Endothelial cell of umbilical vein (primary cell): ENCODE measurements at regions not wholly inside any gene's neighbourhood (a gene's known extent, or its start where the extent isn't known, plus 50 kb on each side); places are given as distances from the start of the nearest gene placed in this dataset.

Experiments used
- BruUV-seq: library from RNA; stranded (reverse); fragments of 400-500 nt; replicated peaks from 2 replicates; lab custom pipeline; 2021; lab: Mats Ljungman, UMichigan
- CTCF ChIA-PET: fragments of 300-600, 350-600 bp; sonication (Branson Sonifier 250); formaldehyde crosslinking; loops from one replicate; lab custom pipeline; 2021; ENCODE audit warnings: antibody characterized with exemption, inconsistent platforms; lab: Charles Lee
- POLR2A ChIA-PET: fragments of 300-600, 350-600 bp; sonication (Branson Sonifier 250); formaldehyde crosslinking; loops from one replicate; lab custom pipeline; 2021; ENCODE audit warnings: antibody characterized with exemption, inconsistent platforms; lab: Charles Lee
- DNase-seq: peaks from one replicate; pipeline ENCODE4 v3.0.0-alpha.2; 2011; ENCODE audit warnings: low read depth, low spot score
- FAIRE-seq: peaks from 2 replicates; lab custom pipeline; 2011; peaks lifted over from hg19 to GRCh38; lab: Jason Lieb, UNC
- H2AFZ ChIP-seq: 2 replicates; pipeline ENCODE4 v1.6.0; 2012; ENCODE audit warnings: low read depth, low read length, control low read depth, inconsistent platforms
- H3K27ac ChIP-seq: 2 replicates; pipeline ENCODE4 v1.5.1; 2011; ENCODE audit warnings: low read depth, mild to moderate bottlenecking, control low read depth, low read length, moderate library complexity; ENCODE audit not compliant: insufficient read depth
- H3K27me3 ChIP-seq, 2 experiments: 2 replicates each; pipeline versions ENCODE4 v1.6.0 to v1.6.1; 2011; ENCODE audit warnings: low read length in 2 of 2, mixed read lengths in 1 of 2; ENCODE audit not compliant: control insufficient read depth in 2 of 2, insufficient read depth in 2 of 2
- H3K36me3 ChIP-seq, 2 experiments: 2 replicates in 1 of 2; 3 replicates in 1 of 2; pipeline ENCODE4 v1.5.1; 2011; ENCODE audit warnings: low read length in 2 of 2, mild to moderate bottlenecking in 1 of 2, moderate library complexity in 1 of 2; ENCODE audit not compliant: control insufficient read depth in 2 of 2, insufficient read depth in 2 of 2; ENCODE audit errors: extremely low read depth in 1 of 2
- H3K4me1 ChIP-seq: 3 replicates; pipeline ENCODE4 v1.5.1; 2011; ENCODE audit warnings: mild to moderate bottlenecking, low read length; ENCODE audit not compliant: control insufficient read depth, insufficient read depth; ENCODE audit errors: extremely low read depth
- H3K4me2 ChIP-seq: 2 replicates; pipeline ENCODE4 v1.6.1; 2011; ENCODE audit warnings: low read length, control low read depth, mixed read lengths; ENCODE audit not compliant: insufficient read depth
- H3K4me3 ChIP-seq, 3 experiments: fragments of 200-600 bp in 1 of 3; sonication (generic), shearing (Covaris generic) in 1 of 3; replicated peaks in 1 of 3; 2 replicates each; pipeline ENCODE4 v1.5.1; 2011 to 2016; ENCODE audit warnings: control low read depth in 3 of 3, low read length in 3 of 3, mild to moderate bottlenecking in 2 of 3, inconsistent platforms in 1 of 3, low read depth in 1 of 3, moderate library complexity in 1 of 3; ENCODE audit not compliant: insufficient read depth in 1 of 3
- H3K79me2 ChIP-seq: 2 replicates; pipeline ENCODE4 v1.6.0; 2012; ENCODE audit warnings: low read length, inconsistent platforms; ENCODE audit not compliant: control insufficient read depth, insufficient read depth
- H3K9ac ChIP-seq: replicated peaks from 2 replicates; pipeline ENCODE3; 2011; ENCODE audit warnings: low read length, control low read depth; ENCODE audit not compliant: insufficient read depth; ENCODE audit errors: extremely low read depth
- H3K9me1 ChIP-seq: replicated peaks from 3 replicates; pipeline ENCODE4 v1.6.0; 2011; ENCODE audit warnings: mild to moderate bottlenecking, low read length; ENCODE audit not compliant: control insufficient read depth, insufficient read depth; ENCODE audit errors: extremely low read depth
- H3K9me3 ChIP-seq: replicated peaks from 2 replicates; pipeline ENCODE4 v1.5.1; 2012; ENCODE audit warnings: low read length, inconsistent platforms; ENCODE audit not compliant: control insufficient read depth, insufficient read depth
- H4K20me1 ChIP-seq: replicated peaks from 2 replicates; pipeline ENCODE3; 2011; ENCODE audit warnings: mild to moderate bottlenecking, low read length; ENCODE audit not compliant: control insufficient read depth, insufficient read depth; ENCODE audit errors: extremely low read depth
- CTCF ChIP-seq, 2 donors: IDR thresholded peaks; 1 replicate in 1 of 2; 2 replicates in 1 of 2; pipeline ENCODE4 v1.5.1; 2011; ENCODE audit warnings: low read length in 2 of 2, mild to moderate bottlenecking in 2 of 2, moderate library complexity in 2 of 2, control low read depth in 1 of 2, inconsistent platforms in 1 of 2, low read depth in 1 of 2; ENCODE audit not compliant: insufficient read depth in 1 of 2; ENCODE audit errors: extremely low read depth in 1 of 2
- EZH2 ChIP-seq: IDR thresholded peaks from 2 replicates; pipeline ENCODE4 v1.6.1; 2012; ENCODE audit warnings: borderline replicate concordance, low read depth, mild to moderate bottlenecking, moderate library complexity, low read length, inconsistent platforms; ENCODE audit not compliant: severe bottlenecking
- FOS ChIP-seq: IDR thresholded peaks from 2 replicates; pipeline ENCODE4 v1.6.1; 2011; ENCODE audit warnings: mild to moderate bottlenecking, low read length, moderate library complexity, borderline replicate concordance; ENCODE audit not compliant: insufficient read depth
- GATA2 ChIP-seq: IDR thresholded peaks from 2 replicates; pipeline ENCODE4 v1.7.0; 2011; ENCODE audit warnings: low read depth, mild to moderate bottlenecking, moderate library complexity, mixed read lengths, low read length; ENCODE audit not compliant: insufficient read length, insufficient read depth
- JUN ChIP-seq: IDR thresholded peaks from 2 replicates; pipeline ENCODE4 v1.6.1; 2011; ENCODE audit warnings: borderline replicate concordance, low read depth; ENCODE audit not compliant: insufficient read length, insufficient read depth
- MAX ChIP-seq: IDR thresholded peaks from 2 replicates; pipeline ENCODE4 v1.6.1; 2011; ENCODE audit not compliant: insufficient read depth, insufficient read length
- MYC ChIP-seq: IDR thresholded peaks from one replicate; pipeline ENCODE4 v1.6.1; 2011; ENCODE audit warnings: mild to moderate bottlenecking, low read depth, low read length
- POLR2A ChIP-seq: IDR thresholded peaks from 2 replicates; pipeline ENCODE4 v1.6.1; 2012; ENCODE audit warnings: low read depth, mild to moderate bottlenecking, control low read depth, low read length
- POLR2AphosphoS5 ChIP-seq: IDR thresholded peaks from 2 replicates; pipeline ENCODE4 v1.6.1; 2012; ENCODE audit warnings: low read depth, mild to moderate bottlenecking, control low read depth, low read length, moderate library complexity; ENCODE audit not compliant: insufficient read depth
- dilution Hi-C: fragments of 300-500 bp; cut with MboI; formaldehyde crosslinking; loops from one replicate; pipeline ENCODE4 v1.15.0; 2019; ENCODE audit warnings: low sequenced_read_pairs; ENCODE audit not compliant: extremely low pct_ligation_motif_present
- intact Hi-C: fragments of 100-400 bp; cut with micrococcal nuclease; formaldehyde crosslinking; loops from one replicate; pipeline ENCODE4 v1.10.0; 2022

- no peak for FAIRE-seq
- ChIA-PET CTCF (no interaction called here), POLR2A (no interaction called here)
- Histone ChIP-seq H3K9me3 (no peaks in the 10 kb centered on the region), H3K4me3 (no peak overlapping the region), H3K9me1 (no peaks in the 10 kb centered on the region), H3K36me3 (no peaks in the 10 kb centered on the region), H3K27me3 (no peaks in the 10 kb centered on the region), H3K4me1 (no peaks in the 10 kb centered on the region), H2AFZ (no peak overlapping the region), H4K20me1 (no peaks in the 10 kb centered on the region), H3K27ac (no peak overlapping the region), H3K79me2 (no peaks in the 10 kb centered on the region), H3K4me2 (no peak overlapping the region), H3K9ac (no peak overlapping the region)
- TF ChIP-seq JUN (no peak), EZH2 (no peak), MAX (no peak), POLR2AphosphoS5 (no peak), CTCF (IDR thresholded peaks at IDR 0.05; ENCODE audit: extremely low read depth in 1 of 2, insufficient read depth in 1 of 2, low read depth in 1 of 2, low read length in 2 of 2) (no peak), GATA2 (no peak), POLR2A (no peak), FOS (no peak), MYC (no peak)
- intact Hi-C loops (no loop called here), dilution Hi-C loops (no loop called here)
- BruUV-seq = no TSS peak
- no peak for DNase-seq
Measured at GRCh38 chr2:66030553-66030952, 404.4 kb upstream of the MEIS1 start.
